Adrenal gland (tissue), 5 donors: ENCODE measurements at regions not wholly inside any gene's neighbourhood (a gene's known extent, or its start where the extent isn't known, plus 50 kb on each side); places are given as distances from the start of the nearest gene placed in this dataset.

ENCODE experiments used
- POLR2A ChIP-seq, 2 donors: fragments of 450-650 bp; IDR thresholded peaks; one replicate each; pipeline ENCODE4 v1.6.1; 2017; ENCODE audit warnings: antibody characterized with exemption in 2 of 2, mild to moderate bottlenecking in 2 of 2, moderate library complexity in 1 of 2
- TF ChIP-seq, protein P1 (sequence below), 6 experiments: fragments of 450-650 bp in 4 of 6; fragments of 200-600 bp in 2 of 6; sonication (generic) in 1 of 6; IDR thresholded peaks; 1 replicate in 5 of 6; 2 replicates in 1 of 6; pipeline versions ENCODE4 v1.5.1 to v1.8.0; 2016 to 2021; ENCODE audit warnings: antibody characterized with exemption in 6 of 6, mild to moderate bottlenecking in 2 of 6, moderate library complexity in 1 of 6
- donor health status: DM: no; HTN: no; CAD: no.

- TF ChIP-seq POLR2A (IDR thresholded peaks at IDR 0.05) = no peak
- TF ChIP-seq, protein P1, sequence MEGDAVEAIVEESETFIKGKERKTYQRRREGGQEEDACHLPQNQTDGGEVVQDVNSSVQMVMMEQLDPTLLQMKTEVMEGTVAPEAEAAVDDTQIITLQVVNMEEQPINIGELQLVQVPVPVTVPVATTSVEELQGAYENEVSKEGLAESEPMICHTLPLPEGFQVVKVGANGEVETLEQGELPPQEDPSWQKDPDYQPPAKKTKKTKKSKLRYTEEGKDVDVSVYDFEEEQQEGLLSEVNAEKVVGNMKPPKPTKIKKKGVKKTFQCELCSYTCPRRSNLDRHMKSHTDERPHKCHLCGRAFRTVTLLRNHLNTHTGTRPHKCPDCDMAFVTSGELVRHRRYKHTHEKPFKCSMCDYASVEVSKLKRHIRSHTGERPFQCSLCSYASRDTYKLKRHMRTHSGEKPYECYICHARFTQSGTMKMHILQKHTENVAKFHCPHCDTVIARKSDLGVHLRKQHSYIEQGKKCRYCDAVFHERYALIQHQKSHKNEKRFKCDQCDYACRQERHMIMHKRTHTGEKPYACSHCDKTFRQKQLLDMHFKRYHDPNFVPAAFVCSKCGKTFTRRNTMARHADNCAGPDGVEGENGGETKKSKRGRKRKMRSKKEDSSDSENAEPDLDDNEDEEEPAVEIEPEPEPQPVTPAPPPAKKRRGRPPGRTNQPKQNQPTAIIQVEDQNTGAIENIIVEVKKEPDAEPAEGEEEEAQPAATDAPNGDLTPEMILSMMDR (IDR thresholded peaks at IDR 0.05) = no peak
These were observed 348.2 kb upstream of the GRM3 start for GRCh38 chr7:86295526-86295925.
